BLaER1 (cell line): ENCODE measurements at regions not wholly inside any gene's neighbourhood (a gene's known extent, or its start where the extent isn't known, plus 50 kb on each side); places are given as distances from the start of the nearest gene placed in this dataset.

Experiments used
- H3K27ac ChIP-seq: shearing (Covaris generic); formaldehyde crosslinking; 2 replicates; pipeline ENCODE4 v1.8.1; 2022
- H3K27me3 ChIP-seq: shearing (Covaris generic); formaldehyde crosslinking; 2 replicates; pipeline ENCODE4 v1.8.1; 2022
- H3K36me3 ChIP-seq: shearing (Covaris generic); formaldehyde crosslinking; 2 replicates; pipeline ENCODE4 v1.8.1; 2022
- H3K4me1 ChIP-seq: shearing (Covaris generic); formaldehyde crosslinking; 2 replicates; pipeline ENCODE4 v1.8.1; 2022
- H3K4me2 ChIP-seq: shearing (Covaris generic); formaldehyde crosslinking; 2 replicates; pipeline ENCODE4 v1.8.1; 2022
- H3K4me3 ChIP-seq: shearing (Covaris generic); formaldehyde crosslinking; 2 replicates; pipeline ENCODE4 v1.8.1; 2022
- H3K9ac ChIP-seq: shearing (Covaris generic); formaldehyde crosslinking; 2 replicates; pipeline ENCODE4 v1.8.1; 2022
- H3K9me3 ChIP-seq: shearing (Covaris generic); formaldehyde crosslinking; 2 replicates; pipeline ENCODE4 v1.8.1; 2022
- H4K20me1 ChIP-seq: shearing (Covaris generic); formaldehyde crosslinking; 2 replicates; pipeline ENCODE4 v1.8.1; 2022
- Cebpa-rat ChIP-seq: shearing (Covaris generic); IDR thresholded peaks from 2 replicates; pipeline ENCODE4 v1.8.1; 2022

DNA sequence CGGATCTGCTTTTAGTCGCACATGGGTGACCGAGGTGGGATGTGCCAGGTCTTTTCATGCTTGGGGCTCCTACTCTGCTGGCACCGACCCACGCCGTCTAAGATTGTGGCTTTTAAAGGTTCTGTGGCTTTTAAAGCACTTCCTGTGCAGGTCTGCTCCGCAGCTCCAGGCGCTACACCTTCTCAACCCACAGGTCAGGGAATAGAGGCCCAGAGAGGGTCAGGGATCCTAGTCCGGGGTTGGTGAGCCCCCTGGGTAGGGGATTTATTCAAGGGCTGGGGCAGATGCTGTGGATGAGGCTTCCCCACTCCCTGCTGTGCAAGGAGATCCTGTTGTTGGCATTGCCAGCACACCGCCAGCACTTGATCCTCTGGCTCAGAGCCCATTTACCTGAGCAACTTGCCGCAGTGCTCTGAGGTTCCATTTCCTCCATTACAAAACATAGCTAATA is 212.8 kb upstream of the RAB4A start:
- no peak for TF ChIP-seq Cebpa-rat
- peaks cover 13% of the 10 kb centered on the region for H3K4me1 ChIP-seq
- H3K4me2 ChIP-seq, result no peak overlapping the region
- H3K9me3 ChIP-seq, result no peaks in the 10 kb centered on the region
- no peaks in the 10 kb centered on the region for H4K20me1 ChIP-seq
- no peak overlapping the region for H3K4me3 ChIP-seq
- no peak overlapping the region for H3K27ac ChIP-seq
- H3K9ac ChIP-seq, result no peak overlapping the region
- H3K27me3 ChIP-seq, result no peaks in the 10 kb centered on the region
- no peaks in the 10 kb centered on the region for H3K36me3 ChIP-seq

DNA sequence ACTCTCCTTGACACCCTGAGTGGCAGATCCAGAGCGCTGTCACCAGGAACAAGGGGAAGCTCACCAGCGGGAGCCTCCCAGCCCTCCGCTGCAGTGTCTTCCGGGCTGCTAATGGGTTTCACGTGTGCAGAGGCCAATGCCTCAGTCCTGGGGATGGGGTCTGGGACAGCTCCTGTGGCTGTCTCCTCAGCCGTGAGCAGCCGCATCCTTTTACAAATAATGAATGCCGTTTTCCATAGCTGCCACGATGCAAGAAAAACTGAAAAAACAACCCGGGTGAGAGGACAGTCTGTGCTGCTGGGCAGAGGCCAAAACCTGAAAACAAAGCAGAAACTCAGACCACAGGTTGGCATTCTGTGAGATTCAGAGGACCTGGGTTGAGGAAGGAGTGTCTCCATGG is 212.2 kb upstream of the RAB4A start:
- H3K36me3 ChIP-seq, result no peaks in the 10 kb centered on the region
- no peak for TF ChIP-seq Cebpa-rat
- H4K20me1 ChIP-seq, result no peaks in the 10 kb centered on the region
- peaks cover 13% of the 10 kb centered on the region for H3K4me1 ChIP-seq
- no peak overlapping the region for H3K9ac ChIP-seq
- H3K4me3 ChIP-seq, result no peak overlapping the region
- no peaks in the 10 kb centered on the region for H3K9me3 ChIP-seq
- no peaks in the 10 kb centered on the region for H3K27me3 ChIP-seq
- H3K4me2 ChIP-seq, result no peak overlapping the region
- H3K27ac ChIP-seq, result no peak overlapping the region

DNA sequence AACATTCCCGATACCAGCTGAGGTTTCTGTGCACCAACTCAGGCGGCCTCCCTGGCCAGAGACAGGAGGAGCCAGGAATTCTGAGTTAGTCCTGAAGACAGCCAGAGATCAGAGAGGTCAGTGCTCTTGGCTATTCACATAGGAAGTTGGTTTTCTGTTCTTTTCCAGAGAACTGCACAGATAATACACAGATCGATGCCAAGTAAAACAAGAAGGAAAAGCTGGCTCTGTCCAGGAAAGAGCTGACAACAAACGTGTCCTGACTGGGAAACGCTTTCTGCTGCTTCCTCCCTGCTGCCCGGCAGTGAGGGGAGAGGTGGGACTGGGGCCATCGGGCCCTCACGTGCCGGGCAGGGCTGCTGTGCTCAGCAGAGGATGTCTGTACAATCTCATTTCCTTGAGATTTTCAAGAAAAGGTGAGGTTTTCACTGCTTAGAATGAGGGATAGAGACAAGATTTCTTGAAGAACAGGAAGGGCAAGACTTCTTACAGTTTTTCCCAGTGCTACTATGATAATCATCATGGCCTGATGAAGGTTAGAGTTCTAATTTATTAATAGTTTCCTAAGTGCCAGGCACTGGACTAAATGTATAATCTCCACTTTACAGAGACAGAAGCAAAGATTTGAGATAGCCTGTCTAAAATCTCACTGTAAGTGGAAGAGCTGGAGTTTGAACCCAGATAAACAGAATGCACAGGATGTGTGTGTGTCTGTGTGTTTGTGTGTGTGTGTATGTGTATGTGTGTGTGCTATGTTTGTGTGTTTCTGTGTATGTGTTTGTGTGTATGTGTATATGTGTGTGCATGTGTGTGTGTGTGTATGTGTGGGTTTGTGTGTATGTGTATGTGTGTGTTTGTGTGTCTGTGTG is 211.0 kb upstream of the RAB4A start:
- Histone ChIP-seq H3K27me3 (no peaks in the 10 kb centered on the region), H3K9ac (no peak overlapping the region), H3K27ac (no peak overlapping the region)

DNA sequence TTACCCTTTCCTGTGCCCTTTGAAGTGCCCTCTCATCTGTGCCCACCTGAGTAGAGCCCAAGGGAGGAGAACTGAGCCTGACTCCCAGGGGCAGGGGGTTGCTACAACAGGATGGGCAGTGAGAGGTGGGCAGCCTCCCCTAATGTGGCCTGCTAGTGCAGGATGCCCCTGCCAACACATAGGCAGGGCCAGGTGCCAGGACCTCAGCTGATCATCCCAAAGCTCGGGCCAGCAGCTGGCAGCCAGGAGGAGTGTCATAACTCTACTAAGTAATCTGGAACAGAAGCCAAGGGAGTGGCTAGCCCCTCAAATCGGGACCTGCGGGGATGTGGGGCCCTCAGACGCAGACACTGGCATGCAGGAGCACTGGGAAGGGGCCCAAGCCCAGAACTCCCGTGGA is 208.8 kb upstream of the RAB4A start:
- no peak overlapping the region for H3K4me3 ChIP-seq
- H3K9ac ChIP-seq, result no peak overlapping the region
- H3K4me2 ChIP-seq, result no peak overlapping the region
- peaks cover 13% of the 10 kb centered on the region for H3K4me1 ChIP-seq
- no peaks in the 10 kb centered on the region for H3K9me3 ChIP-seq
- no peaks in the 10 kb centered on the region for H3K36me3 ChIP-seq
- H4K20me1 ChIP-seq, result no peaks in the 10 kb centered on the region
- no peaks in the 10 kb centered on the region for H3K27me3 ChIP-seq
- no peak overlapping the region for H3K27ac ChIP-seq
- TF ChIP-seq Cebpa-rat, result no peak

More for the DNA sequence above, 211.0 kb upstream of the RAB4A start:
- Histone ChIP-seq H4K20me1 (no peaks in the 10 kb centered on the region), H3K36me3 (no peaks in the 10 kb centered on the region), H3K4me1 (peaks cover 13% of the 10 kb centered on the region), H3K4me2 (no peak overlapping the region), H3K4me3 (no peak overlapping the region), H3K9me3 (no peaks in the 10 kb centered on the region)
- TF ChIP-seq Cebpa-rat, result no peak

DNA sequence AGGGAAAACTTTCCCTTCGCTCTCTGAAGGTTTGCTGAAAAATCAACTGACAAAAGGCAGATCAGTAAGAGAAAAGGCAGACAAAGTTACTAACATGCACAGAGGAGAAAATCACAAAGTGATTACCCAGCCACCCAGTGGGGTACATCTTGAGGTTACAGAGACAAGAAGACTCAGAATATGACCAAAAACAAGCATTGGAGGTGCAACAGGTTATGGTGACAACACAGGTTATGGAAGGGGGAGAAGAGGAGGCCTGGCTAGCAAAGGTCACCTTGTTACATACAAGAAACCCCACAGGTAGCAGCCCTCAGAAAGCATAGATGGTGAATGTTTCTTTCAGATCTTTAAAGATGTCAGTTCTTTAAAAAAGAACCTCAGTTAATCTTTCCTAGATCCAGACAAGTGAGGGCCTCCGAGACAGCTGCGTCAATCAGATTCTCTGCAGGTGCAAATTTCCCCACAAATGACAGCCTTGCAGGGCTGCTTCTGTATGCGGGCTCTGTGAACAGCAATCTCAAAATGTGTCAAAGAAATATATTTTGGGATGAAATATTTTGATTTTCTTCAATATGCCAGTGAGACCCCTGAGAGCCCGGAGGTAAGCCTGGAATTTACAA is 207.6 kb upstream of the RAB4A start:
- Histone ChIP-seq H3K27ac (no peak overlapping the region), H3K9ac (no peak overlapping the region), H3K36me3 (no peaks in the 10 kb centered on the region), H3K4me2 (no peak overlapping the region), H3K27me3 (no peaks in the 10 kb centered on the region), H3K4me1 (peaks cover 11% of the 10 kb centered on the region), H3K9me3 (no peaks in the 10 kb centered on the region), H4K20me1 (no peaks in the 10 kb centered on the region), H3K4me3 (no peak overlapping the region)
- no peak for TF ChIP-seq Cebpa-rat

DNA sequence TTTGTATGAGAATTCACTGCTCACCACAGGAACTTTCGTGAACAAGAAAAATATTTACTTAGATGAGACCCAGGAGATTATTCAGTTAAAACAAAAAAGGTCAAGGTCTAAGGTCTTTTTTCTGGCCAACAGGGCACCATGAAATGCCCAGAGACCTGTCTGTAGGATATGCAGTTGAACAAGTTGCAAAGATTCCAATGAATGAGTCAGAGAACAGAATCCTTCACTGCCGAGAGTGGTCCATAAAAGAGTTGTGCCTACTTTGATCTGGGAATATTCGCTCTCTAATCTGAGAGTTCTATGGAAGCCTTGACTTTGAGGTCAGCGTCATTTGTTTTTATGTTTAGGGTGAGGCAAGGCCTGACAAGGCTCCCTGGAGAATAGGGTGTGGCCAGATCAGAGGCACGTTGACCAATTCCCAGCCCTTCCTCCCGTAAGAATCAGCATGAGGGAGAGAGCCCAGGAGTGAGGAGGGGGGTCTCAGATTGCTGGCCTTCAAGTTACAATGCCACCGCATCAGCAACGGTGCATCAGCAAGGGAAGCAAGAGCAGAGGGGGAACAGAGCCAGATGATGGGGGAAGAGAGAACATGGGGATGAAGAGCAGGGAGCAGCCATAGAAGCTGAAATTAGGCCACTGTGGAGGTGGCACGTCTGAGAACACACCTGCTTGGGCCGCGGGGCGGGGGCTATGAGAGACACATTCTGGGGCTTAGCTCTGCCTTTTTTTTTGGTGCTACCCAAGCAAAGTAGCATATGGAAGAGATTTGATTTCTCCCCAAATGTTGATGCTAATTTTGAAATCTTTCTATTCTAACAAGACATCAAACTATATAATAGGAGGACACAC is 206.4 kb upstream of the RAB4A start:
- TF ChIP-seq Cebpa-rat, result no peak
- Histone ChIP-seq H3K4me2 (no peak overlapping the region), H3K9ac (no peak overlapping the region), H3K27ac (no peak overlapping the region), H3K4me1 (peaks cover 16% of the 10 kb centered on the region), H4K20me1 (no peaks in the 10 kb centered on the region), H3K4me3 (no peak overlapping the region), H3K36me3 (no peaks in the 10 kb centered on the region), H3K27me3 (no peaks in the 10 kb centered on the region), H3K9me3 (no peaks in the 10 kb centered on the region)

DNA sequence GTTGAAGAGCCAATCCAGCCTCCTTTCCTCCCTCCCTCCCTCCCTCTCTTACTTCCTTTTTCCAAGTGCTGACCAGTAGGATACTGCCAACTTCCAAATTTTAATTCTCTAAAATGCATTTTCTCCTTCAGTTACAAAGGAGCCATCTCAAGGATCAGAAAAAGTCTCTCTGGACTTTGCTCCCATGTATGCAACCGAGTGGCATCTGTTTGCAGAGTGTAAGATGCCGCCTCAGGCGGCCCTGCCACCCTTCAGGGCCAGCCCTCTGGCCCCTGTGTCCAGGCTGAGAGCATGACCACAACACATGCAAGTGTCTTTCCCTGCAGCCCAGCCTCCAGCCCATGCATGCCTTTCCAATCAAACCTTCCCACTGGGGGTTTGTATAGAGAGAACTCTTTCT is 205.3 kb upstream of the RAB4A start:
- H3K4me2 ChIP-seq, result no peak overlapping the region
- H4K20me1 ChIP-seq, result no peaks in the 10 kb centered on the region
- peaks cover 16% of the 10 kb centered on the region for H3K4me1 ChIP-seq
- no peak for TF ChIP-seq Cebpa-rat
- no peak overlapping the region for H3K9ac ChIP-seq
- no peaks in the 10 kb centered on the region for H3K27me3 ChIP-seq
- H3K4me3 ChIP-seq, result no peak overlapping the region
- no peaks in the 10 kb centered on the region for H3K9me3 ChIP-seq
- no peak overlapping the region for H3K27ac ChIP-seq
- no peaks in the 10 kb centered on the region for H3K36me3 ChIP-seq

DNA sequence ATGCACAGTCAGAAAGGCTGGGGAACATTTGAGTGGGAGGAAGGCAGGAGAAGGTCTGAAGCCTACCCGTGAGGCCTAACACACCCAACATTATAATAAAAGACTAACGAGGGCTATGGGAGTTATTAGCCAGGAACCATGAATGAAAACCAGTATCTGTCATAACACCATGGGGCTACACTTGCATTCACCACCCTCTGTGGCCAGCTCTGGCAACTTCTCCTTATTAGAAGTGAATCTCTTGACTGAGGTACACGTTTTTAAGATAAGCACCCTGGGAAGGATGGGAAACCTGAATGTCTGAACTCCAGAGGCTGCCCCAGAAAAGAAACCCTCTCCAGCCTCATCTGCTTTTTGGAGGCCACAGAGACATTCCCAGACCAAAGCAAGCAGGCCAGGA is 204.3 kb upstream of the RAB4A start:
- Histone ChIP-seq H3K27me3 (no peaks in the 10 kb centered on the region), H4K20me1 (no peaks in the 10 kb centered on the region), H3K9ac (no peak overlapping the region), H3K27ac (no peak overlapping the region), H3K4me2 (no peak overlapping the region), H3K9me3 (no peaks in the 10 kb centered on the region), H3K36me3 (no peaks in the 10 kb centered on the region), H3K4me1 (peaks cover 13% of the 10 kb centered on the region), H3K4me3 (no peak overlapping the region)
- no peak for TF ChIP-seq Cebpa-rat

DNA sequence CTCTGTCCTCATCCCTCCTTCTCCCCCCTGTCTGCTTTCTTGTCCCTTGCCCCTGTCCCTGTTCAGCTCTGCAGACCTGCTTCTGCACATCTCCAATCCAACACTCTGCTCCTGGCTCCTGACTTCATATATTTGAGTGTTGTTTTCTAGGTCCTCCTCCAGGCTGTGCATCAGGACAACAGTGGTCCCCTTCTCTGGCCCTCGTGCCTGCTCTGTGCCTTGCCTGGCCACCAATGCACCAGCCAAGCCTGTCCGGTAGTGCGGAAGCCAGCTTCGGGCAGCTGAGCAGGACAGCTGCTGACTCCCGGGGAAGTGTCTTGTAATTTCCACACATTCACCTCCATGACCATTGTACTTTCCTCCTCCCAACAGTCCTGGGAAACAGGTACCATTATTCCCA is 203.4 kb upstream of the RAB4A start:
- H3K4me1 ChIP-seq, result peaks cover 11% of the 10 kb centered on the region
- H3K36me3 ChIP-seq, result no peaks in the 10 kb centered on the region
- no peak for TF ChIP-seq Cebpa-rat
- H3K9ac ChIP-seq, result no peak overlapping the region
- H3K9me3 ChIP-seq, result no peaks in the 10 kb centered on the region
- no peaks in the 10 kb centered on the region for H4K20me1 ChIP-seq
- H3K27ac ChIP-seq, result no peak overlapping the region
- no peaks in the 10 kb centered on the region for H3K27me3 ChIP-seq
- no peak overlapping the region for H3K4me3 ChIP-seq
- H3K4me2 ChIP-seq, result 0 out of 2 replicates have a peak overlapping the region, but pooled peaks have one; percentile 52
